ENCODE measurements at regions not wholly inside any gene's neighbourhood (a gene's known extent, or its start where the extent isn't known, plus 50 kb on each side); places are given as distances from the start of the nearest gene placed in this dataset.

- TF ChIP-seq CTCF (IDR thresholded peaks at IDR 0.05 in 8 of 11, conservative IDR thresholded peaks at IDR 0.05 in 3 of 11) (no peak), POLR2A (IDR thresholded peaks at IDR 0.05) (no peak)
These were observed 208.6 kb upstream of the TMEM72 start for GRCh38 chr10:44702531-44702930.

All from spleen (tissue), 7 donors.